ENCODE measurements at regions not wholly inside any gene's neighbourhood (a gene's known extent, or its start where the extent isn't known, plus 50 kb on each side); places are given as distances from the start of the nearest gene placed in this dataset.
"Not testable (repeated sequence)": the region's sequence is repeated elsewhere in the genome, so short reads cannot be mapped to it uniquely, and the experiment has no call there.

- no peak for DNase-seq
Measured at GRCh38 chr3:176149567-176149966, 1047.7 kb downstream of the TBL1XR1 start.

- no peak for DNase-seq
Measured at GRCh38 chr3:176147251-176147650, 1050.0 kb downstream of the TBL1XR1 start.

- DNase-seq: no peak
Measured at GRCh38 chr3:176141837-176142236, 1055.4 kb downstream of the TBL1XR1 start.

- DNase-seq: no peak
Measured at GRCh38 chr3:176120507-176120906, 1076.8 kb downstream of the TBL1XR1 start.

- no peak for DNase-seq
Measured at GRCh38 chr3:176119826-176120225, 1077.5 kb downstream of the TBL1XR1 start.

- DNase-seq: no peak
Measured at GRCh38 chr3:176106380-176106779, 1090.9 kb downstream of the TBL1XR1 start.

GRCh38 chr3:176097027-176097426, 1100.3 kb downstream of the TBL1XR1 start:
- no peak for DNase-seq

GRCh38 chr3:176093892-176094291, 1103.4 kb downstream of the TBL1XR1 start:
- not testable (repeated sequence) for DNase-seq

- DNase-seq: no peak
Measured at GRCh38 chr3:176090727-176091126, 1106.6 kb downstream of the TBL1XR1 start.

GRCh38 chr3:176088962-176089383, 1108.3 kb downstream of the TBL1XR1 start:
- no peak for DNase-seq

- DNase-seq: no peak
Measured at GRCh38 chr3:176087066-176087697, 1110.1 kb downstream of the TBL1XR1 start.

GRCh38 chr3:176079785-176080184, 1117.5 kb downstream of the TBL1XR1 start:
- DNase-seq: no peak

- DNase-seq: no peak
Measured at GRCh38 chr3:176078906-176079305, 1118.4 kb downstream of the TBL1XR1 start.

- DNase-seq: no peak
Measured at GRCh38 chr3:176075491-176075890, 1121.8 kb downstream of the TBL1XR1 start.

GRCh38 chr3:176075046-176075445, 1122.2 kb downstream of the TBL1XR1 start:
- DNase-seq: no peak

- DNase-seq: no peak
Measured at GRCh38 chr3:176074096-176074495, 1123.2 kb downstream of the TBL1XR1 start.

GRCh38 chr3:176071943-176072342, 1125.3 kb downstream of the TBL1XR1 start:
- DNase-seq: no peak

GRCh38 chr3:176068750-176069149, 1128.5 kb downstream of the TBL1XR1 start:
- no peak for DNase-seq

GRCh38 chr3:176058856-176059255, 1138.4 kb downstream of the TBL1XR1 start:
- no peak for DNase-seq

- no peak for DNase-seq
Measured at GRCh38 chr3:176055836-176056235, 1141.4 kb downstream of the TBL1XR1 start.

GRCh38 chr3:176051766-176052165, 1145.5 kb downstream of the TBL1XR1 start:
- DNase-seq: no peak

GRCh38 chr3:176046703-176047102, 1150.6 kb downstream of the TBL1XR1 start:
- no peak for DNase-seq

GRCh38 chr3:176041812-176042211, 1155.5 kb downstream of the TBL1XR1 start:
- no peak for DNase-seq

- no peak for DNase-seq
Measured at GRCh38 chr3:176041185-176041584, 1156.1 kb downstream of the TBL1XR1 start.

- DNase-seq: no peak
Measured at GRCh38 chr3:176037636-176038035, 1159.6 kb downstream of the TBL1XR1 start.
